Right lobe of liver (tissue), 4 donors: ENCODE measurements at regions not wholly inside any gene's neighbourhood (a gene's known extent, or its start where the extent isn't known, plus 50 kb on each side); places are given as distances from the start of the nearest gene placed in this dataset.

ENCODE experiments used
- POLR2A ChIP-seq: fragments of 450-650 bp; IDR thresholded peaks from one replicate; pipeline ENCODE4 v1.6.1; 2017; ENCODE audit warnings: antibody characterized with exemption, mild to moderate bottlenecking
- TF ChIP-seq, protein P1 (sequence below), 4 donors: fragments of 200-600 bp in 3 of 4; fragments of 450-650 bp in 1 of 4; IDR thresholded peaks; one replicate each; pipeline versions ENCODE4 v1.5.1 to v1.8.0; 2016 to 2022; ENCODE audit warnings: antibody characterized with exemption in 4 of 4, mild to moderate bottlenecking in 2 of 4
- donor health status: DM: no; HTN: no; CAD: no.
- donor health status: DM: no; HTN: no; CAD: no.
- donor health status: DM: no; HTN: yes; CAD: no.

DNA sequence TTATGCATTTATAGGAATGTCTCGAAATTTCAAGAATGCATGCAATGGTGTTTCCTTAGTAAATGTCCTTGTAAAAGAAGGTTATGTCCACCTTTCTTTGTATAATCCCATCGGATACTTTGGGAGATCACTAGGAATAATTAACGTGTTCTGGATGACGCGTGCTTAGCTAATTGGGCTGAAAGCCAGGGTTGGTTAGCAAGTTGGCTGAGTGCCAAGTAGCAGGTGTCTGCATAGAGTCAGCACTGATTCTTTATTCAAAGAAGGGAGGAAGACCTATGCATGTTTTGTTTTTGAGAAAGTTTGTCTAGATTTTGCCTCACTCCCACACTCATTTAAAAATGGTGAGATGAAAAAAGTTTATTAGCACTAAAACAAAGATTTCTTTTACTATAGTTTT is 144.6 kb downstream of the SOX3 start:
- TF ChIP-seq, protein P1, sequence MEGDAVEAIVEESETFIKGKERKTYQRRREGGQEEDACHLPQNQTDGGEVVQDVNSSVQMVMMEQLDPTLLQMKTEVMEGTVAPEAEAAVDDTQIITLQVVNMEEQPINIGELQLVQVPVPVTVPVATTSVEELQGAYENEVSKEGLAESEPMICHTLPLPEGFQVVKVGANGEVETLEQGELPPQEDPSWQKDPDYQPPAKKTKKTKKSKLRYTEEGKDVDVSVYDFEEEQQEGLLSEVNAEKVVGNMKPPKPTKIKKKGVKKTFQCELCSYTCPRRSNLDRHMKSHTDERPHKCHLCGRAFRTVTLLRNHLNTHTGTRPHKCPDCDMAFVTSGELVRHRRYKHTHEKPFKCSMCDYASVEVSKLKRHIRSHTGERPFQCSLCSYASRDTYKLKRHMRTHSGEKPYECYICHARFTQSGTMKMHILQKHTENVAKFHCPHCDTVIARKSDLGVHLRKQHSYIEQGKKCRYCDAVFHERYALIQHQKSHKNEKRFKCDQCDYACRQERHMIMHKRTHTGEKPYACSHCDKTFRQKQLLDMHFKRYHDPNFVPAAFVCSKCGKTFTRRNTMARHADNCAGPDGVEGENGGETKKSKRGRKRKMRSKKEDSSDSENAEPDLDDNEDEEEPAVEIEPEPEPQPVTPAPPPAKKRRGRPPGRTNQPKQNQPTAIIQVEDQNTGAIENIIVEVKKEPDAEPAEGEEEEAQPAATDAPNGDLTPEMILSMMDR (IDR thresholded peaks at IDR 0.05): no peak
- no peak for TF ChIP-seq POLR2A
